DMS153 treated with DMSO at 0.1 percent for 48 hours (cell line): ENCODE measurements at regions not wholly inside any gene's neighbourhood (a gene's known extent, or its start where the extent isn't known, plus 50 kb on each side); places are given as distances from the start of the nearest gene placed in this dataset.
"Not testable (repeated sequence)": the region's sequence is repeated elsewhere in the genome, so short reads cannot be mapped to it uniquely, and the experiment has no call there.

ENCODE experiments used
- DNase-seq: peaks from one replicate; lab custom pipeline; 2025; ENCODE audit not compliant: unreplicated experiment; lab: John Stamatoyannopoulos, UW

- not testable (repeated sequence) for DNase-seq
Observed at GRCh38 chr18:42381236-42381635, 426.2 kb downstream of the PIK3C3 start.

GRCh38 chr18:42392416-42392815 lies 437.4 kb downstream of the PIK3C3 start:
- DNase-seq, result no peak

GRCh38 chr18:42392926-42393325 lies 437.9 kb downstream of the PIK3C3 start:
- no peak for DNase-seq

GRCh38 chr18:42394238-42394637 lies 439.2 kb downstream of the PIK3C3 start:
- no peak for DNase-seq

- DNase-seq, result no peak
Observed at GRCh38 chr18:42401131-42401673, 446.2 kb downstream of the PIK3C3 start.

- no peak for DNase-seq
Observed at GRCh38 chr18:42404151-42404550, 449.1 kb downstream of the PIK3C3 start.

GRCh38 chr18:42409005-42409404 lies 454.0 kb downstream of the PIK3C3 start:
- no peak for DNase-seq

- DNase-seq, result no peak
Observed at GRCh38 chr18:42412281-42412680, 457.2 kb downstream of the PIK3C3 start.

- no peak for DNase-seq
Observed at GRCh38 chr18:42412896-42413295, 457.9 kb downstream of the PIK3C3 start.

GRCh38 chr18:42413870-42414269 lies 458.8 kb downstream of the PIK3C3 start:
- no peak for DNase-seq

- DNase-seq, result no peak
Observed at GRCh38 chr18:42414756-42415454, 459.9 kb downstream of the PIK3C3 start.

GRCh38 chr18:42417189-42417588 lies 462.2 kb downstream of the PIK3C3 start:
- no peak for DNase-seq

GRCh38 chr18:42418121-42418520 lies 463.1 kb downstream of the PIK3C3 start:
- DNase-seq, result no peak

GRCh38 chr18:42425025-42425424 lies 470.0 kb downstream of the PIK3C3 start:
- no peak for DNase-seq

- DNase-seq, result no peak
Observed at GRCh38 chr18:42426496-42427015, 471.5 kb downstream of the PIK3C3 start.

GRCh38 chr18:42429196-42429595 lies 474.2 kb downstream of the PIK3C3 start:
- no peak for DNase-seq

GRCh38 chr18:42436222-42436765 lies 481.3 kb downstream of the PIK3C3 start:
- DNase-seq, result no peak

GRCh38 chr18:42437001-42437400 lies 482.0 kb downstream of the PIK3C3 start:
- no peak for DNase-seq

- no peak for DNase-seq
Observed at GRCh38 chr18:42437646-42438045, 482.6 kb downstream of the PIK3C3 start.

- no peak for DNase-seq
Observed at GRCh38 chr18:42442656-42443055, 487.6 kb downstream of the PIK3C3 start.

- no peak for DNase-seq
Observed at GRCh38 chr18:42444349-42444748, 489.3 kb downstream of the PIK3C3 start.

GRCh38 chr18:42445359-42445758 lies 490.3 kb downstream of the PIK3C3 start:
- DNase-seq, result no peak
